Fibroblast of upper back skin (primary cell): ENCODE measurements at regions not wholly inside any gene's neighbourhood (a gene's known extent, or its start where the extent isn't known, plus 50 kb on each side); places are given as distances from the start of the nearest gene placed in this dataset.

Experiments
- DNase-seq: peaks from one replicate; pipeline ENCODE4 v3.0.0-alpha.2; 2013

- no peak for DNase-seq
Measured at GRCh38 chr5:71953866-71954265, 153.4 kb upstream of the MAP1B start.

- no peak for DNase-seq
Measured at GRCh38 chr5:71954329-71954728, 152.9 kb upstream of the MAP1B start.

GRCh38 chr5:71955723-71956122, 151.6 kb upstream of the MAP1B start:
- DNase-seq = no peak

GRCh38 chr5:71957292-71957898, 149.9 kb upstream of the MAP1B start:
- no peak for DNase-seq

GRCh38 chr5:71960195-71960594, 147.1 kb upstream of the MAP1B start:
- no peak for DNase-seq

- no peak for DNase-seq
Measured at GRCh38 chr5:71961786-71962185, 145.5 kb upstream of the MAP1B start.

DNA sequence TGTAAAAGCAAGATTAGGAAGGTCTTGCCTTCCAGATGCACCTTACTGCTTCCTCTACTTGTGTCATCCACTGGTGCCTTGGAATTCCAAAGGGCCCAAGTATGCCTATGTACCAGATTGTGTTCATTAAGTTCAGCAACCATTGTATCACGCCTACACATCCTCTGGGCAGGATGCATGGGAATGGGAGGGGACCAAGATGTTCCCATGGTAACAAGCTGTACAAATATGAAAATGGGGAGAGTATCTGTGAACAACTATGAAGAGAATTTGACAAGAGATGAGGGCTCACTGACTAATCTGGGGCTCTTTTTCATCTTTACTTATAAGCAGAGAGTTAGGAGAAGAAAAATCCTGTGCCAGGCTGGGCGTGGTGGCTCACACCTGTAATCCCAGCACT, 137.8 kb upstream of the MAP1B start:
- DNase-seq = no peak

GRCh38 chr5:71971862-71972261, 135.4 kb upstream of the MAP1B start:
- DNase-seq = no peak

DNA sequence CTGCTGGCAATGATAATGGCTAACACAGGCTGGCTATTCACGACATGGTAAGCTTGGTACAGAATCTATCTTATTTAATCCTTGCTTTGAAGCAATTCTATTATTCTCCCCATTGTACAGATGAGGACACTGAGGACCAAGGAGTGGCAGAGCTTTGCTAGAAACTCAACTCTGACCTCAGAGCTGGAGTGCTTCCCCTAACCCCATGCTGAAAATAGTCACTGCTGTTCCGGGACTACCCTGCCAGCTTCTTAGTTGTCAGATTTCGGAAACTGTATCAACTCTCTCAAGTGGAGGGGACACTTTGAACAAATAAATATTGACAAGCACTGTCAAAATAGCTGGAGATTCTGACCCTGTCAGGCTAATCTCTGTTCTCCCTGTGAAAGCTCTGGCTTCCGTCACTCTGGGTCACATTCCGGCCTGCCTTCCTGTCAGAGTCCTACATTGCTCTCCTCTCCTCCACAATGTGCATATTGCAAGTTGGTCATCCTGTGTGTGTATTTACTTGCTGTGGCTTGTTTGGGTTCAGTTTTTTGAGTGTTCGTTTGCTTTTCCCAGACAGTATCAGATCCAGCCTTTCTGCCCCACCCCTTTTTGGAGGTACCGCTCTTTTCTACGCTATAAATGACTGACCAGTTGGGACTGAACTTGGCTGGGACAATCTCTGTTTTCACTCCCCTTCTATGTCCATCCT, 134.3 kb upstream of the MAP1B start:
- no peak for DNase-seq

DNA sequence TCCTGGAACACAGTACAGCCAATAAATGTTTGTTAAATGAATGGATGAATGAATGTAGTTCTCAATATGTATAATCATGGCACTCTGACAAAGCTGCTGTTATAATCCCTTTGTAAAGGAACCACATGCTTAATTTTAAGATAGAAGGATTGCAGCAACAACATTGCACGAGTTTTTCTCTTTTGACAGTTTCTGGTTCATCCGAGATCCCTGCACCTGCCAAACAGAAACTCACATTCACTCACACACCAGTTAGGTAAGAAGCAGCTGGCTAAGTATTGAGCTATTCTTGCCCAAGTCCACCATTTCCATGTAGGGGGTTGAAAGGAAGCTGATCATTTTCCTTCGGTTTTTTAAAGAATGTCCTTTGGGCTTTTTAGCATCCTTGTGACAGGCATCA, 133.7 kb upstream of the MAP1B start:
- no peak for DNase-seq

- DNase-seq = peak; percentile 27
Measured at GRCh38 chr5:71974165-71974564, 133.1 kb upstream of the MAP1B start.

DNA sequence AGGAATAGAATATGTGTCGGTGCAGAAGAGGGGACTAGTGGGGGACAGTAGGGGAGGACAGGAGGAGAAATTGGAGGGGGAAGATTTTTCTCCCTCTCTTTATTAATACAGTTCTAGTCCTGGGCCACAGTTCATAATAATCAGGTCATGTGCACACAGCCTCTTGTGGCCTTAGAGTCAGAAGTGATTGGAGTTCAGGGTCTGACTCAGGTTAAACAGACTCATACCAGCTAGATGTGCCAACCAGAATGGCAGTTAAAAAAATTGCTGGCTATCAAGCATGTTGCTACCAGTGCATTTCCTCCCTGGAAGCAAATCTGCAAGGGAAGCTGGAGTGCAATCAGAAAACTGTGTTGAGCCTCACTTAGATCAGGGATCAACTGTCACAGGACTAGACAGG, 132.7 kb upstream of the MAP1B start:
- no peak for DNase-seq

DNA sequence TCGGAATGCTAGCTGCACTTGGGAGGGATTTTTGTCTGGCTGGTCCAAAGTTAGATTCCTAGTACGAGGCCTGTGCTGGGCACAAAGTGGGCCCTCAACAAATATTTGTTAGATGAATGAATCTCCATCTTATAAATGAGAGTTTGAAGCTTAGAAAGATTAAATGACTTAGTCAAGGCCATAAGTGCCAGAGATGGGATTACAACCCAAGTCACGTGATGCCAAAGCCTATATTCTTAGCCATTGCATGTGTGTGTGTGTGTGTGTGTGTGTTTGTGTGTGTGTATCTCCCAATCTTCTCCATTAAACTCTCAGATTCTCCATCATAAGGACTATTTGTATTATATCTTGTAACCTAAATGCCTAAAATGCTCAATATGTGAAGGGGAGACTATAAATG, 130.8 kb upstream of the MAP1B start:
- no peak for DNase-seq

DNA sequence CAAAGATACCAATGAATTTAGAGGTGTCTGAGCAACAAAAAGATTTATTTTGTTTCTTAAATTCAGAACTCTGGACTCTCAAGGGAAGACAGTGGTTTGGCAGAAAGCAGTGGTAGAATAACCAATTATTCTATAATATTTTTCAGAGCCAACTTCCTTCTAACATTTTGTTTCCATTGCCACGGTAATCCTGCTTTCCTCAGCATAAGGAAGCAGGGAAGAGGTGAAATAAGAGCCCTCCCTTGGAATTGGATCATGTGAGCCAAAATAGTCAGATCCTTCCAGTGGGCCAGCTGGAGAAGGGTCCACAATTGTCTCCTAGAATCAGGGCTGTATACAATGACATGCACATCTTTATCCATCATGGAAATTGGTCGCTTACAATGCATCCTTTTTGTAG, 130.0 kb upstream of the MAP1B start:
- no peak for DNase-seq

GRCh38 chr5:71978216-71978615, 129.1 kb upstream of the MAP1B start:
- no peak for DNase-seq

GRCh38 chr5:71982717-71983395, 124.4 kb upstream of the MAP1B start:
- no peak for DNase-seq

DNA sequence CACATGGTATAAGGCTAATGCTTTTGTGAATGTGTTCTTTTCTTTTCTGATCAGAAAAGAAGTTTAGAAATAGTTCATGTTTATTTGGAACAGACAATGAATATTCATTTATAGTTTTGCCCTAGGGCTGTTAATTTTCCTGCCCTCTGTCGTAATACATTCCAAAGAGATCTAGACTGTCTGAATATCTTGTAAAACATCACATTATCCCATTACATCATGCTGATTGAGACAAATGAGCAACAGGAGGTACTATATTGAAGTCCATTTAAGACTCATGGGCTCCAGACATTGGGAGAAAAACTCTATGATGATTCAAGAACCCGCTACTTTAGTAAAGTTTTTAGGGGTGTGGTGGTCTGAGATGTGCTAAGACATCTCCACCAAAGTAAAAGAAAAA, 121.2 kb upstream of the MAP1B start:
- no peak for DNase-seq

DNA sequence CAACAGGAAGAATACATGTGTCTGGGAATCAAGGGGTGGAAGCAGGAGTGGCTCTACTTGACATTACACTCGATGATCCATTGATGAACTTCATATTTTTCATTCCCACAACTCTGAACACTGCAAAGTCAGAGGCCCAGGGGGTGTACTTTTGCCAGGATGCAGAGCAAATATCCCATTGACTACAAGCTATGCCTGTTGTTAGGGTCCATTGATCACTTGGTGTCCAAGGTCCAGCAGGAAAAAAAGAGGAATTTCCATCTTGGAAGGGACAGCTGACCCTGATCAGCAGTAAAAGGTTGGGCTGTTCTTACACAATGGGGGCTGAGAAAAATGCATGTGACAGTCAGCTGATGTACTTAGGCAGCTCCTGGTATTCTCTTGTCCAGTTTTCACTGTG, 118.5 kb upstream of the MAP1B start:
- no peak for DNase-seq

DNA sequence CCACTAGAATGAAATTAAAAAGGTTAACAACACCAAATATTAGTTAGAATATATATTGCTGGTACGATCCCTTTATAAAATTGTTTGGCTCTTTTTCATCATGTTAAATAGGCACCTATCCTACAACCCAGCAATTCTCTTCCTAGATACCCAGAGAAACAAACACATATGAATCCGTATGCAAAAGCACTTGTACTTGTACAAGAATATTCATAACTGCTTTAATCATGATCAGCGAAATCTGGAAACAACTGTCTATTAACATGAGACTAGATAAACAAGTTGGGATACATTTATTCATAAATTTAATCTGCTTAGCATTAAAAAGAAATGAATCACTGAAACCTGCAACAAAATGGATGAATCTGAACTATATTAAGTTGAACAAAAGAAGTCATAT, 113.7 kb upstream of the MAP1B start:
- no peak for DNase-seq

DNA sequence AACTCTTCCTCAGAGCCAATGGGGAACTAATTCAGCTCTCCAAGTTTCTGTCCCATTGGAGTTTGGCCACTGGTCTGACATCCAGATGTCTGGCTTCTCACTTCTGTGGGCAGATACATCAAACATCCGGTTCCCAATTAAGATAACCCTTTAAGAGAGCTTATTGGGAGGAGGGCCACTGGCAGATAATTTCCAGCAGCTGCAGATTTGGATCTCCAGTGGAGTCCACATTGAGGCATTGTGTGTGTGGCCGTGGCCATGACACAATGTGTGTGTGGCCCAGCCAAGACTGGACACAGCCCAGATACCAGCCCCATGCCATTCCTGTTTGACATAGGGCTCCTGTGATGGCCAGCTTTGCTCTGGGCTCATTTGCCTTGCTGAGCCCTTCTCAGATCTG, 110.5 kb upstream of the MAP1B start:
- DNase-seq = no peak

DNA sequence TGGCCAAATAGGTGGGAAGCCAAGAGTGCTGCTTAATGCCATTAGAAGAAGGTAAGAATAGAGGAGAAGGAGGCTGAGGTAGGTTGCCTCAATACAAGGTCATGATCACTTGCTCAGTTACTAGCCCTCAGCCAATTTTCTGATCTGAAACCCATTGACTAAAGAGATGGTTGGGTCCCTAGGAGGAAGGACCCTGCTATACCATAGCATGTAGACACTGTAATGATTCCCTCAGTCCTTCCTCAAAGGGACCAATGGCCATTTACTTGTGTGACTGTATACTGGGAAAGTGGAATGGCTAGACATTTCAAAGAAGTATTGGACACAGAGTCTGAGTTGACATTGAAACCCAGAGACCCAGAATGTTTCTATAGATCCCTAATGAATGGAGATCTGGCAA, 108.5 kb upstream of the MAP1B start:
- no peak for DNase-seq

- DNase-seq = no peak
Measured at GRCh38 chr5:72000707-72001106, 106.6 kb upstream of the MAP1B start.

DNA sequence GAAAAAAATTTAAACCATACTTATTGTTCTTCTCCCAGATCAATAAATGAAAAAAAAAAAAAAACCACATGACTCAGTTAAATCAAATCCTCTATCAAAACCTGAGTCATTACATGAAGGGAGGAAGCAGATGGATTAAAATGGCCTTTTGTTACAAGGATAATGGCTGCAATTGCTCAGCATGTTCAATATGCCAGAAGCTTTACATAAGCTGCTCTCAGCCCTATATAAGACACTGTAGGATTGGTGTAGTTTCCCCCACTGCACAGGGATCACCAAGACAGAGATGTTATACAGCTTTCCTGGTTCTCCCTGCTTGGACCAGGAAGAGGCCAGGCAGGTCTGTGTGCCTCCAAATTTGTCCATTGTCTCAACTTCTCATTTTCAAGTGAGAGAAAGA, 101.6 kb upstream of the MAP1B start:
- DNase-seq = no peak

DNA sequence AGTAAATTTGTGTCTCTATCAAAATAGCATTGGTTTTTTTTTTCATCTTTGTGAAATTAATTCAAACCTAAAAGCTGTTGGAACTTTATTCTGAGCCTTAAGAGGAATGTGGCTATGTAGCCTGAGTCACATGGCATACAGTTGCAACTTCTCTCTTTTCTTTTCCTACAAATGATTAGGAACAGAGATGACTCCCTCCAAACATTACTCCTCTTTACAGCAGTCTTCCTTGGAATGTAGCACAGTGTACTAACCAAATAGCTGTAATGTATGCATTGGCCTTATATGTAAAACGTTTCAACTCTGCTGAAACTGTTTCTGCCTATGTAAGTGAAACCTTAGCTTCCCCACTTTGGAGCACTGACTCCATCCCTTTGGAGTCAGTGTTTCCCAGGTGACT, 100.9 kb upstream of the MAP1B start:
- DNase-seq = peak; percentile 66
